ENCODE measurements at regions not wholly inside any gene's neighbourhood (a gene's known extent, or its start where the extent isn't known, plus 50 kb on each side); places are given as distances from the start of the nearest gene placed in this dataset.

GRCh38 chr3:3551981-3552380 lies 247.2 kb upstream of the LRRN1 start:
- Histone ChIP-seq H3K4me3 (ENCODE audit: low read length in 2 of 2) (no peak overlapping the region), H3K4me1 (ENCODE audit: control insufficient read depth in 1 of 2, insufficient read depth in 2 of 2, low read length in 2 of 2) (no peaks in the 10 kb centered on the region), H3K36me3 (ENCODE audit: control insufficient read depth in 1 of 2, insufficient read depth in 2 of 2, low read length in 1 of 2) (no peaks in the 10 kb centered on the region), H3K9me3 (ENCODE audit: control insufficient read depth, low read length) (no peaks in the 10 kb centered on the region), H3K27ac (ENCODE audit: low read depth in 1 of 2, low read length in 2 of 2) (no peak overlapping the region), H3K27me3 (ENCODE audit: control insufficient read depth in 1 of 2, insufficient read depth in 2 of 2, low read length in 1 of 2) (no peaks in the 10 kb centered on the region)
- DNase-seq (no peak), ATAC-seq (ENCODE audit: low FRiP score) (no peak)
- intact Hi-C loops (cut with DNase I) = loop anchor here in 1 of 2 donors (10.0 kb wide), 2 partner anchors 197 to 253 kb away; no protein-coding TSS in a partner anchor

DNA sequence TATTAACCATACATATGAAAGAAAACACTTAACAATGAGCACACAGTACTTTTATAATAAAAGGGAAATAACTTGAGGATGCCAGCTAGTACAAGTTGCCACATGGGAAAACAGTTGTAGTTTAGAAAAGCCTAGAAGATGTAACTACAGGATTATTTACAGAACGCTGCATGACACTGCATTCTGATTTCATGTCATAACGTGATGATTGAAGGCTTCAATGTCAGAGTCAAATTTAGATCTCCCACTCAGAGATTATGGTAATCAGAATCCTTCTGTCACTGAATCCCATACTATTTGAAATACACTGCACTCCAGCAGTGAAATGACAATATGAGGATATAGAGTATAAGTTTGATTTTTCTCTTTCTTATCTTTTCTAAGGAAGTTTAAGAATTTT lies 253.9 kb upstream of the LRRN1 start:
- H3K27ac ChIP-seq (ENCODE audit: low read depth in 1 of 2, low read length in 2 of 2) = no peak overlapping the region
- no peaks in the 10 kb centered on the region for H3K36me3 ChIP-seq (ENCODE audit: control insufficient read depth in 1 of 2, insufficient read depth in 2 of 2, low read length in 1 of 2)
- DNase-seq (no peak), ATAC-seq (ENCODE audit: low FRiP score) (no peak)
- no peaks in the 10 kb centered on the region for H3K4me1 ChIP-seq (ENCODE audit: control insufficient read depth in 1 of 2, insufficient read depth in 2 of 2, low read length in 2 of 2)
- WGBS, 2 donors = 59 to 65% methylated on average over 2 of the region's 2 CpGs
- H3K27me3 ChIP-seq (ENCODE audit: control insufficient read depth in 1 of 2, insufficient read depth in 2 of 2, low read length in 1 of 2) = no peaks in the 10 kb centered on the region
- no peak overlapping the region for H3K4me3 ChIP-seq (ENCODE audit: low read length in 2 of 2)
- no peaks in the 10 kb centered on the region for H3K9me3 ChIP-seq (ENCODE audit: control insufficient read depth, low read length)
- intact Hi-C loops (cut with DNase I) = no loop called here

DNA sequence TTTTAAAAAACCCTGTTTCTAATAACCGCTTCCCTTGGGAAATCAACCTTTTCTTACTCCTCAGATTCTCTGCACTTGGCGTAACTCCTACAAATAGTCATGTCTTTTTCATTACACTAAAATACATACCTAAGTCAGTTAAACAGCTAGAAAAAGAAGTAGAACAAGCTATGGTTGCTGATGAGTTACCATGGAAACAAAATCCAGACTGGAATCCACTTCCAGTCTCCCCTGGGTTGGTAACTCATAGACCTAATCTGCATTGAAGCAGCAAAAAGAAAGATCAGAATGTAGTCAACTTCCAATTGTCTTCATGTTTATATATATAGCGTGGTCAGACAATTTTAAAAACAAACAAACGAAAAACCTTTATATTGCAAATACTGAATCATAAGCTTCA lies 260.8 kb upstream of the LRRN1 start:
- no peaks in the 10 kb centered on the region for H3K27me3 ChIP-seq (ENCODE audit: control insufficient read depth in 1 of 2, insufficient read depth in 2 of 2, low read length in 1 of 2)
- WGBS, 2 donors = 96 to 98% methylated on average over 4 of the region's 4 CpGs
- ATAC-seq (ENCODE audit: low FRiP score) (no peak), DNase-seq (no peak)
- peaks cover 1% of the 10 kb centered on the region for H3K9me3 ChIP-seq (ENCODE audit: control insufficient read depth, low read length)
- H3K27ac ChIP-seq (ENCODE audit: low read depth in 1 of 2, low read length in 2 of 2) = no peak overlapping the region
- no peaks in the 10 kb centered on the region for H3K36me3 ChIP-seq (ENCODE audit: control insufficient read depth in 1 of 2, insufficient read depth in 2 of 2, low read length in 1 of 2)
- intact Hi-C loops (cut with DNase I) = no loop called here
- H3K4me1 ChIP-seq (ENCODE audit: control insufficient read depth in 1 of 2, insufficient read depth in 2 of 2, low read length in 2 of 2) = no peaks in the 10 kb centered on the region
- H3K4me3 ChIP-seq (ENCODE audit: low read length in 2 of 2) = no peak overlapping the region

- H3K27me3 ChIP-seq (ENCODE audit: control insufficient read depth in 1 of 2, insufficient read depth in 2 of 2, low read length in 1 of 2) = no peaks in the 10 kb centered on the region
- H3K27ac ChIP-seq (ENCODE audit: low read depth in 1 of 2, low read length in 2 of 2) = no peak overlapping the region
- 60 to 63% methylated on average over 1 of the region's 1 CpG for WGBS, 2 donors
- H3K4me1 ChIP-seq (ENCODE audit: control insufficient read depth in 1 of 2, insufficient read depth in 2 of 2, low read length in 2 of 2) = no peaks in the 10 kb centered on the region
- H3K36me3 ChIP-seq (ENCODE audit: control insufficient read depth in 1 of 2, insufficient read depth in 2 of 2, low read length in 1 of 2) = no peaks in the 10 kb centered on the region
- ATAC-seq (ENCODE audit: low FRiP score) (no peak), DNase-seq (no peak)
- H3K9me3 ChIP-seq (ENCODE audit: control insufficient read depth, low read length) = no peaks in the 10 kb centered on the region
- H3K4me3 ChIP-seq (ENCODE audit: low read length in 2 of 2) = no peak overlapping the region
- intact Hi-C loops (cut with DNase I) = no loop called here
Observed at GRCh38 chr3:3532508-3532907, 266.7 kb upstream of the LRRN1 start.

- Histone ChIP-seq H3K27me3 (ENCODE audit: control insufficient read depth in 1 of 2, insufficient read depth in 2 of 2, low read length in 1 of 2) (no peaks in the 10 kb centered on the region), H3K9me3 (ENCODE audit: control insufficient read depth, low read length) (no peaks in the 10 kb centered on the region), H3K27ac (ENCODE audit: low read depth in 1 of 2, low read length in 2 of 2) (no peak overlapping the region), H3K36me3 (ENCODE audit: control insufficient read depth in 1 of 2, insufficient read depth in 2 of 2, low read length in 1 of 2) (no peaks in the 10 kb centered on the region), H3K4me1 (ENCODE audit: control insufficient read depth in 1 of 2, insufficient read depth in 2 of 2, low read length in 2 of 2) (no peaks in the 10 kb centered on the region), H3K4me3 (ENCODE audit: low read length in 2 of 2) (no peak overlapping the region)
- DNase-seq = no peak
- ATAC-seq (ENCODE audit: low FRiP score) = no peak
- 56 to 73% methylated on average over 4 of the region's 4 CpGs for WGBS, 2 donors
- intact Hi-C loops (cut with DNase I) = no loop called here
Observed at GRCh38 chr3:3531476-3531875, 267.8 kb upstream of the LRRN1 start.

DNA sequence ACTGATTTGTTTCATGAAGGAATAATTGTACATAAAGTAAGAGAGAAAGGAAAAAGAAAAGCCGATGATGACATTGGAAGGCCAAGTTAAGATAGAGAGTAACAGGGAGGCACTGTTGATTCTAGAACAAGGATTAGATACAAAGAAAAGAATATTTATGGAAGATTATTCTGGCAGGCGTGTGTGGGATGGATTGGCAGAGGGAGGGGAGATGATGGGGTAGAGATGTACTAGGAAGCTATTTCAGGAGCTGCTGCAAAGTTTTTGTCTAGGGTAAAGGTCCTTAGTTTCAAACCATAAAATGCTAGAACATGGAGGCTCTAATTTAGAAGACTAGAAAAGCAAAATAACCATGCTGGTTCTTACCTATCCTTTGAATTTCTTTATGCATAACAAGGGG lies 280.0 kb upstream of the LRRN1 start:
- Histone ChIP-seq H3K27ac (ENCODE audit: low read depth in 1 of 2, low read length in 2 of 2) (no peak overlapping the region), H3K4me3 (ENCODE audit: low read length in 2 of 2) (no peak overlapping the region), H3K4me1 (ENCODE audit: control insufficient read depth in 1 of 2, insufficient read depth in 2 of 2, low read length in 2 of 2) (no peaks in the 10 kb centered on the region), H3K27me3 (ENCODE audit: control insufficient read depth in 1 of 2, insufficient read depth in 2 of 2, low read length in 1 of 2) (no peaks in the 10 kb centered on the region), H3K9me3 (ENCODE audit: control insufficient read depth, low read length) (no peaks in the 10 kb centered on the region), H3K36me3 (ENCODE audit: control insufficient read depth in 1 of 2, insufficient read depth in 2 of 2, low read length in 1 of 2) (no peaks in the 10 kb centered on the region)
- ATAC-seq (ENCODE audit: low FRiP score) = no peak
- DNase-seq = no peak
- 93 to 94% methylated on average over 2 of the region's 2 CpGs for WGBS, 2 donors
- intact Hi-C loops (cut with DNase I) = no loop called here

- no peaks in the 10 kb centered on the region for H3K9me3 ChIP-seq (ENCODE audit: control insufficient read depth, low read length)
- H3K4me3 ChIP-seq (ENCODE audit: low read length in 2 of 2) = no peak overlapping the region
- H3K27me3 ChIP-seq (ENCODE audit: control insufficient read depth in 1 of 2, insufficient read depth in 2 of 2, low read length in 1 of 2) = no peaks in the 10 kb centered on the region
- H3K27ac ChIP-seq (ENCODE audit: low read depth in 1 of 2, low read length in 2 of 2) = no peak overlapping the region
- 84 to 86% methylated on average over 4 of the region's 4 CpGs for WGBS, 2 donors
- H3K4me1 ChIP-seq (ENCODE audit: control insufficient read depth in 1 of 2, insufficient read depth in 2 of 2, low read length in 2 of 2) = no peaks in the 10 kb centered on the region
- no peak for DNase-seq
- H3K36me3 ChIP-seq (ENCODE audit: control insufficient read depth in 1 of 2, insufficient read depth in 2 of 2, low read length in 1 of 2) = no peaks in the 10 kb centered on the region
- intact Hi-C loops (cut with DNase I) = no loop called here
- no peak for ATAC-seq (ENCODE audit: low FRiP score)
Observed at GRCh38 chr3:3516996-3517395, 282.2 kb upstream of the LRRN1 start.

DNA sequence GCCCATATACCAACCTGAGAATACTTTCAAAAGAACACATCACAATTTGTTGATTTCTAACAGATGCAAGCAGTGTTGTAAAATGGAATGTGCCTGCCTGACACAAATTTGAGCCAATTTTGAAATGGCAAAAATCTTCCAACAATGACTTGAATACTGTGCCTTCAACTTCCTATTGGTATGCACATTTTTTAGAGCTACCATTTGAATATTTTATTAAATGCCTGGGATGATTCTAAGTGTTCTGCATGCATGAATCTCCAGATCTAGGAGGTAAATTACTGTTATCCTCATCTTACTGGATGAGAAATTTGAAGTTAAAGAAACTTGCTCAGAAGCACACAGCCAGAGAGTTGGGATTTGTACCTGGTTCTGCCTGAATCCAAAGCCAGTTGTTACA lies 282.8 kb upstream of the LRRN1 start:
- H3K9me3 ChIP-seq (ENCODE audit: control insufficient read depth, low read length) = no peaks in the 10 kb centered on the region
- H3K36me3 ChIP-seq (ENCODE audit: control insufficient read depth in 1 of 2, insufficient read depth in 2 of 2, low read length in 1 of 2) = no peaks in the 10 kb centered on the region
- no peaks in the 10 kb centered on the region for H3K27me3 ChIP-seq (ENCODE audit: control insufficient read depth in 1 of 2, insufficient read depth in 2 of 2, low read length in 1 of 2)
- ATAC-seq (ENCODE audit: low FRiP score) = no peak
- H3K27ac ChIP-seq (ENCODE audit: low read depth in 1 of 2, low read length in 2 of 2) = no peak overlapping the region
- H3K4me3 ChIP-seq (ENCODE audit: low read length in 2 of 2) = no peak overlapping the region
- intact Hi-C loops (cut with DNase I) = no loop called here
- no peaks in the 10 kb centered on the region for H3K4me1 ChIP-seq (ENCODE audit: control insufficient read depth in 1 of 2, insufficient read depth in 2 of 2, low read length in 2 of 2)
- no peak for DNase-seq

DNA sequence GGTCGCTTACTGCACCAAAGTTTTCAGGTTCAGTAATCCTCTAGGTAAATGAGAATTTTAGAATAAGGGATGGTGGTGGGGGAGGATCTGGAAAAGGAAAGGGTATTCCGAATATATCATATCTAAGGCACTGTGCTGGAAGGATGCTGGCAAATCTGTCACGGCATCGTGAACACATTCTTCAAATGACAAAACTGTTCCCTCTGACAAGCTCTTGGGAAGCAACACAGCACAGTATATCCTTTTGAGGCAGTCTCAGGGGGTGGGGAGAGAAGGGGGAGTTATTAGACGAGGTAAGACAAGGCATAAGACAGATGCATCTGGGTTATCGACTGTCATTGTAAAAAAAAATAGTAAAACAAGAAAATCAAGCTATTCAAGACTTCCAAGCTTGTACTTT lies 289.6 kb upstream of the LRRN1 start:
- intact Hi-C loops (cut with DNase I) = no loop called here
- no peaks in the 10 kb centered on the region for H3K9me3 ChIP-seq (ENCODE audit: control insufficient read depth, low read length)
- H3K27me3 ChIP-seq (ENCODE audit: control insufficient read depth in 1 of 2, insufficient read depth in 2 of 2, low read length in 1 of 2) = no peaks in the 10 kb centered on the region
- H3K36me3 ChIP-seq (ENCODE audit: control insufficient read depth in 1 of 2, insufficient read depth in 2 of 2, low read length in 1 of 2) = no peaks in the 10 kb centered on the region
- H3K4me1 ChIP-seq (ENCODE audit: control insufficient read depth in 1 of 2, insufficient read depth in 2 of 2, low read length in 2 of 2) = no peaks in the 10 kb centered on the region
- DNase-seq = no peak
- no peak for ATAC-seq (ENCODE audit: low FRiP score)
- H3K4me3 ChIP-seq (ENCODE audit: low read length in 2 of 2) = no peak overlapping the region
- 32 to 33% methylated on average over 6 of the region's 6 CpGs for WGBS, 2 donors
- H3K27ac ChIP-seq (ENCODE audit: low read depth in 1 of 2, low read length in 2 of 2) = no peak overlapping the region

Data from aorta (tissue), 5 donors.